Fibroblast of pulmonary artery (primary cell): ENCODE measurements at regions not wholly inside any gene's neighbourhood (a gene's known extent, or its start where the extent isn't known, plus 50 kb on each side); places are given as distances from the start of the nearest gene placed in this dataset.
A peak's percentile ranks its signal among the peaks of the same experiment; 100 is the strongest.

Experiments
- DNase-seq: peaks from one replicate; pipeline ENCODE4 v3.0.0-alpha.2; 2010; ENCODE audit warnings: low read depth
- H3K4me3 ChIP-seq: replicated peaks from 2 replicates; pipeline ENCODE4 v1.5.1; 2011; ENCODE audit warnings: low read depth, mild to moderate bottlenecking, control low read depth, low read length, moderate library complexity
- TF ChIP-seq, protein P1 (sequence below): IDR thresholded peaks from 2 replicates; pipeline ENCODE4 v1.5.1; 2011; ENCODE audit warnings: mild to moderate bottlenecking, control low read depth, low read length, inconsistent platforms; ENCODE audit errors: missing control alignments

DNA sequence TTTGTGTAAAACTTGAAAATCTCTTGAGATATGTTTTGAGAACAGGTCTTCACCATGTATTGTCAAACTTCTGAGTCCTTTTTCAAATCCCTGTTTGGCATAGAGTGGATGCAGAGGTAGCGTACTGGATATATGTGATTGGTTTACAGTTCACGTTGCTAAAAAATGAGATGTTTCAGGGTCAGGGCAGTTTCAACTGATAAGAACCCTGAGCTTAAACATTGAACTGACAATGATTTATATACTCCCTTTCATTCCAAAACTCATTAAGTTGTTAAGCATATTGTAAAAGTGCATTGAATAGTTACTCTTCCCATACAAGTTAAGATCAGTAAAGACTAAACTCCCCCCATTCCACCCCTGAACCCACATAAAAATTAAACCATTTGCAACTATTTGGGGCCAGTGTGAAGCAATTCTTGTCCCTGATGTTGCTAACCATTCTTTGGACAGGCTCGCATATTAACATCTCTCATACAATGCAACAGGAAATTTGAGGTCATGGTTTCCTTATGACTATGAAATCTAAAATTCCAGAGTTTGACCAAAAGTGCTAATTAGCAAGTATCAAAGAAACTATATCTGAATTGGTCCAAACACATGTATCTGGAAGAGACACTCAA, 470.9 kb upstream of the ACVR2A start:
- H3K4me3 ChIP-seq: no peak overlapping the region
- DNase-seq: peak; percentile 3
- TF ChIP-seq, protein P1, sequence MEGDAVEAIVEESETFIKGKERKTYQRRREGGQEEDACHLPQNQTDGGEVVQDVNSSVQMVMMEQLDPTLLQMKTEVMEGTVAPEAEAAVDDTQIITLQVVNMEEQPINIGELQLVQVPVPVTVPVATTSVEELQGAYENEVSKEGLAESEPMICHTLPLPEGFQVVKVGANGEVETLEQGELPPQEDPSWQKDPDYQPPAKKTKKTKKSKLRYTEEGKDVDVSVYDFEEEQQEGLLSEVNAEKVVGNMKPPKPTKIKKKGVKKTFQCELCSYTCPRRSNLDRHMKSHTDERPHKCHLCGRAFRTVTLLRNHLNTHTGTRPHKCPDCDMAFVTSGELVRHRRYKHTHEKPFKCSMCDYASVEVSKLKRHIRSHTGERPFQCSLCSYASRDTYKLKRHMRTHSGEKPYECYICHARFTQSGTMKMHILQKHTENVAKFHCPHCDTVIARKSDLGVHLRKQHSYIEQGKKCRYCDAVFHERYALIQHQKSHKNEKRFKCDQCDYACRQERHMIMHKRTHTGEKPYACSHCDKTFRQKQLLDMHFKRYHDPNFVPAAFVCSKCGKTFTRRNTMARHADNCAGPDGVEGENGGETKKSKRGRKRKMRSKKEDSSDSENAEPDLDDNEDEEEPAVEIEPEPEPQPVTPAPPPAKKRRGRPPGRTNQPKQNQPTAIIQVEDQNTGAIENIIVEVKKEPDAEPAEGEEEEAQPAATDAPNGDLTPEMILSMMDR: no peak

DNA sequence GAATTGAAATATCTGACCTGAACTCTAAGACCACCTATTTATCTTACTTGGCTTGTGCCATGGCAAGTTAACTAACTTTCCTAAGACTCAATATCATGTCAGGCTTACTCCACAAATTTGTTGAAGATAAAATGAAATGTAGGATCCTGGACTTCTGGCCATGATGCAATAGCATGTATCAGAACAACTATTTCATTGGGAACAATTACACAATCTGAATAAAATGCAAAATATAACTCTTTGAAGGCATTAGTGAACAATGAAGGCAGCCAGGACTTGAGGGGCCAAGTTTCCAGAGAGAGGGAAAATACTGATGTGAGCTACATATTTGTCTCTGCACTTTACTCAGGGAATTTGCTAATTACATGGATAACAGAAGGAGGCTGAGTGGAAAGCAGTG, 476.5 kb upstream of the ACVR2A start:
- no peak overlapping the region for H3K4me3 ChIP-seq
- TF ChIP-seq, protein P1: no peak
- peak; percentile 8 for DNase-seq

DNA sequence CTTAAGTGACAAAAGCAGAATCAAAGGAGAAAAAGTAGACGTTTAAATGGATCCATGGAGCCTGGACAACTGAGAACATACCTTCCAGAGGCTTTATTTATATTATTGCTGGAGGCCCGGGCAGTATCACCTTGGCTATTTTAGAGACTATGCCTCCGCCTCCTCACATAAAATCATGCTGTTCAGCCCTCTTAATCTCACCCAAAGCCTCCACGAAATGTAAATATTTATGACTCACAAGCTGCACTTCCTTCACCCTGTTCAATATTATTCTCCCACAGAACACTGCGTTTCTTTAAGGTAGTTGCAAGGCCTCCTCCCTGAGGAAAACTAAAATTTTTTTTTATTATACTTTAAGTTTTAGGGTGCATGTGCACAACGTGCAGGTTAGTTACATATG, 478.6 kb upstream of the ACVR2A start:
- no peak overlapping the region for H3K4me3 ChIP-seq
- DNase-seq: no peak
- TF ChIP-seq, protein P1: no peak

DNA sequence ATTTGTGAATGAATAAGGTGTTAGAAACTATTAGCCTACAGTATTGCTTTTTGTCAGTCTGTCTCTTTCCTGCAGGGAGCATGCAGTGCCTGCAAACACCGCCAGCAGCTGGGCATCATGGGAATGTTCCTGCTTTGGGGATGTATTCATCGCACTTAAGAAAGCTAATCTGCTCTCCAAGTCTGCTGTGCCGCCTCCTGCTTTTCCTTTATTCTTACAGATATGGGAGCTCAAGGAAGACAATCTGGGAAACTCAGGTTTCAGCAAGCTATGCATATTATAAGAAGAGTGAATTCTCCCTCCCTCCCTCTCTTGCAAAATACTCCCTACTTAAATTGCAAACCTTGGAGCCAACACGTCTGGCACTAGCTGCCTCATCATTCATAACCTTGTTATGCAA, 479.2 kb upstream of the ACVR2A start:
- TF ChIP-seq, protein P1: no peak
- no peak overlapping the region for H3K4me3 ChIP-seq
- peak; percentile 16 for DNase-seq

DNA sequence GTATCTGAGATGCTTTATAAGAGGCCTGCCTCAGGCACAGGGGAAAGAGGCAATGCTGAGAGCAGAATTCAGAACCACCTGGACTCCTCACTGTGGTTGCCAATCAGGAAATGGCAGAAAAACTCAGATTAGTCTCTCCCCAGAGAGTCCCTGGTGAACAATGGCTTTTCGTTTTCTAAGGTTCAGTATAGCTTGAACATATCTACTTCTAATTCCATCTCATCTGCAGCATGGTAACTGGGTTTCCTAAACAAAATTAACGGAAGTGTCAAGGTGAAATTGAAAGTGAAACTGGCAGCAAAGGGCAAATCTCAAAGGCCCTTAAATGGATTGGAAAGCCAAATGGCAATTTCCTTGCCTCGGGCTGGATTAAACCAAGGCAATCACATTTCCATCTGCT, 480.2 kb upstream of the ACVR2A start:
- TF ChIP-seq, protein P1: no peak
- no peak overlapping the region for H3K4me3 ChIP-seq
- DNase-seq: no peak

DNA sequence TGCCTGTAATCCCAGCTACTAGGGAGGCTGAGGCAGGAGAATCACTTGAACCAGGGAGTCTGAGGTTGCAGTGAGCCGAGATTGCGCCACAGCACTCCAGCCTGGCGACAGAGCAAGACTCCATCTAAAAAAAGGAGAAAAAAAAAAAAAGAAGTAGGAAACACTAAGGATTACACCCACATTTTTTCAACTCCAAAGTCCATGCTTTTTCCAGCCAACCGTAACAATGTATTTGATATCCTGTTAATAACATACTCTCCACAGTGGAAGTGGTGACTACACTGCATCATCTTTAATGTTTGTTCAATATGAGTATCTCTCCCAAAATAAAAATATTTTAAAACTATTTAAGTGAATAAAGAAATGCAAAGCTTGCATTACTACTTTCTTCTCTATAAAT, 481.6 kb upstream of the ACVR2A start:
- TF ChIP-seq, protein P1: no peak
- no peak for DNase-seq
- no peak overlapping the region for H3K4me3 ChIP-seq

DNA sequence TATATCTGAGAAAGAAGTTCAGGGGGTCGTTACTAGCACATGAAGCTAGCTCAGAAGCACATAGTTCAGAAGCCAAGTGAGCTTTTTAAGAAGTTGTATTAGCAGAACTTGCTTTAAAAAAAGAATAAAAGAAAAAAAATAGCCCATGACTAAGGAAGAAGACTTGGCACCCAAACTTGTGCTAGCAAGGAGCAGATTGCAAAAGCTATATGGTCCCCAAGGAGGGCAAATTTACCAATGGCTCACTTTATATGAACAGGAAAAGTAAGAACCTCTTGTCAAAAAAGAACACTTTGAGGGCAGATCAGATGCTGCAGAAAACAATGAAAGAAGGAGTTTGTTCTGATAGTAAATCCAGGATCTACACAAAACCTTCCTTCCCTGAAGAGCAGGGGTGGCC, 486.5 kb upstream of the ACVR2A start:
- no peak for DNase-seq
- no peak overlapping the region for H3K4me3 ChIP-seq
- TF ChIP-seq, protein P1: no peak
